Mucosa of descending colon (tissue), 3 donors: ENCODE measurements at regions not wholly inside any gene's neighbourhood (a gene's known extent, or its start where the extent isn't known, plus 50 kb on each side); places are given as distances from the start of the nearest gene placed in this dataset.

Source experiments
- ATAC-seq: fragments of 200-7000 bp; cut with Tn5 transposase; one replicate; pipeline ENCODE4 v1.9.1; 2020; ENCODE audit warnings: mild to moderate bottlenecking, moderate library complexity
- DNase-seq, 3 donors: peaks; one replicate each; pipeline ENCODE4 v3.0.0-alpha.2; 2020
- H3K36me3 ChIP-seq: fragments of 200-600 bp; one replicate; pipeline ENCODE4 v1.8.0; 2021; ENCODE audit warnings: low read depth, mild to moderate bottlenecking
- H3K4me1 ChIP-seq: fragments of 200-600 bp; one replicate; pipeline ENCODE4 v1.8.0; 2021; ENCODE audit warnings: low read depth, mild to moderate bottlenecking
- H3K4me3 ChIP-seq: fragments of 200-600 bp; one replicate; pipeline ENCODE4 v1.8.0; 2021; ENCODE audit warnings: mild to moderate bottlenecking
- H3K9me3 ChIP-seq: fragments of 200-600 bp; one replicate; pipeline ENCODE4 v1.8.0; 2021; ENCODE audit warnings: mild to moderate bottlenecking
- intact Hi-C, 2 donors: fragments of 100-400 bp; cut with DNase I in 1 of 2; cut with micrococcal nuclease in 1 of 2; formaldehyde crosslinking; loops; one replicate each; pipeline versions ENCODE4 v1.11.0 to v1.11.1; 2022; cut with DNase I, micrococcal nuclease
- TF ChIP-seq, protein P1 (sequence below): fragments of 200-600 bp; IDR thresholded peaks from one replicate; pipeline ENCODE4 v1.8.0; 2022; ENCODE audit warnings: antibody characterized with exemption, mild to moderate bottlenecking
- donor health status: DM: no; HTN: no; CAD: no; lungs with moderate emphysema.
- donor health status: DM: no; HTN: no; CAD: no.
- donor health status: DM: no; HTN: yes; CAD: no.

DNA sequence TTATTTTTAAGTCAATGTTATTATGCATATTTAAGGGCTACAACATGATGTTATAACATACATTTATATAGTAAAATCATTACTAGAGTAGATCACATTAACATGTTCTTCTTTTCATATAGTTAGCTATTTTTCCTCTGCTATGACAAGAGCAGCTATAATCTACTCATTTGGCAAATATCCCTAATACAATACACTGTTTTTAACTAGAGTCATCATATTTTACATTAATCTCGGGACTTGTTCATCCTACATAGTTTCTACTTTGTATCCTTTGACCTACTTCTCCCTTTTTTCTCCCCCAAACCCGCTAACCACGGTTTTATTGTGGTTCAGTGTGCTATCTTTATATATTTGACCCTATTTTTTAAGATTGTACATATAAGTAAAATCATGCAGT, 249.0 kb downstream of the EPM2A start:
- no peak overlapping the region for H3K4me3 ChIP-seq

GRCh38 chr6:145489583-145489982, 245.7 kb downstream of the EPM2A start:
- no peaks in the 10 kb centered on the region for H3K36me3 ChIP-seq
- intact Hi-C loops = no loop called here
- peaks cover 4% of the 10 kb centered on the region for H3K4me1 ChIP-seq
- no peaks in the 10 kb centered on the region for H3K9me3 ChIP-seq
- no peak for ATAC-seq
- DNase-seq = no peak
- no peak overlapping the region for H3K4me3 ChIP-seq
- TF ChIP-seq, protein P1, sequence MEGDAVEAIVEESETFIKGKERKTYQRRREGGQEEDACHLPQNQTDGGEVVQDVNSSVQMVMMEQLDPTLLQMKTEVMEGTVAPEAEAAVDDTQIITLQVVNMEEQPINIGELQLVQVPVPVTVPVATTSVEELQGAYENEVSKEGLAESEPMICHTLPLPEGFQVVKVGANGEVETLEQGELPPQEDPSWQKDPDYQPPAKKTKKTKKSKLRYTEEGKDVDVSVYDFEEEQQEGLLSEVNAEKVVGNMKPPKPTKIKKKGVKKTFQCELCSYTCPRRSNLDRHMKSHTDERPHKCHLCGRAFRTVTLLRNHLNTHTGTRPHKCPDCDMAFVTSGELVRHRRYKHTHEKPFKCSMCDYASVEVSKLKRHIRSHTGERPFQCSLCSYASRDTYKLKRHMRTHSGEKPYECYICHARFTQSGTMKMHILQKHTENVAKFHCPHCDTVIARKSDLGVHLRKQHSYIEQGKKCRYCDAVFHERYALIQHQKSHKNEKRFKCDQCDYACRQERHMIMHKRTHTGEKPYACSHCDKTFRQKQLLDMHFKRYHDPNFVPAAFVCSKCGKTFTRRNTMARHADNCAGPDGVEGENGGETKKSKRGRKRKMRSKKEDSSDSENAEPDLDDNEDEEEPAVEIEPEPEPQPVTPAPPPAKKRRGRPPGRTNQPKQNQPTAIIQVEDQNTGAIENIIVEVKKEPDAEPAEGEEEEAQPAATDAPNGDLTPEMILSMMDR = no peak

More for the DNA sequence above, 249.0 kb downstream of the EPM2A start:
- ATAC-seq (no peak), DNase-seq (no peak)
- intact Hi-C loops = no loop called here
- Histone ChIP-seq H3K4me1 (peaks cover 4% of the 10 kb centered on the region), H3K36me3 (no peaks in the 10 kb centered on the region), H3K9me3 (no peaks in the 10 kb centered on the region)
- TF ChIP-seq, protein P1 = no peak

DNA sequence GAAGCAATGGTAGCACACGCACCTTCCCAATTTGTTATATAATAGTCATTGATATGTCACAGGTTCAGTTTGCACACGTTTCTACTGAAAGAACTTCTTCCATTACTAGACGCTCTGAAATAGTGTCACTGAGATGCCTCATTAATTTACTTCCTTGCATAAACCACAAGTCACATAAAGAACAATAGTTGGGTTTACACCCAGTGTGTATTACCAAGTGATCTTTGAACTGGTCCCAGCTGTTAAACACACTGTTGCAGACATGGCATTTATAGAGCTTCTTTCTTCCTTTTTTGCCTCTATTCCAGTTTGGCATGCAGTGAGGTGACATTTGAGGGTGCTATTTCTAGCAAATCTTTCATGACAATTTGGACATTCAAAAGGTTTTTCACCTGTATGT, 245.3 kb downstream of the EPM2A start:
- peaks cover 4% of the 10 kb centered on the region for H3K4me1 ChIP-seq
- ATAC-seq = peak; percentile 79
- H3K4me3 ChIP-seq = no peak overlapping the region
- TF ChIP-seq, protein P1 = no peak
- intact Hi-C loops = no loop called here
- H3K36me3 ChIP-seq = no peaks in the 10 kb centered on the region
- peaks cover 2% of the 10 kb centered on the region for H3K9me3 ChIP-seq
- no peak for DNase-seq

- Histone ChIP-seq H3K4me1 (peaks cover 4% of the 10 kb centered on the region), H3K4me3 (no peak overlapping the region), H3K36me3 (no peaks in the 10 kb centered on the region), H3K9me3 (peaks cover 7% of the 10 kb centered on the region)
- intact Hi-C loops = no loop called here
- DNase-seq = no peak
- no peak for ATAC-seq
- TF ChIP-seq, protein P1 = no peak
These were observed 244.2 kb downstream of the EPM2A start for GRCh38 chr6:145491126-145491525.

DNA sequence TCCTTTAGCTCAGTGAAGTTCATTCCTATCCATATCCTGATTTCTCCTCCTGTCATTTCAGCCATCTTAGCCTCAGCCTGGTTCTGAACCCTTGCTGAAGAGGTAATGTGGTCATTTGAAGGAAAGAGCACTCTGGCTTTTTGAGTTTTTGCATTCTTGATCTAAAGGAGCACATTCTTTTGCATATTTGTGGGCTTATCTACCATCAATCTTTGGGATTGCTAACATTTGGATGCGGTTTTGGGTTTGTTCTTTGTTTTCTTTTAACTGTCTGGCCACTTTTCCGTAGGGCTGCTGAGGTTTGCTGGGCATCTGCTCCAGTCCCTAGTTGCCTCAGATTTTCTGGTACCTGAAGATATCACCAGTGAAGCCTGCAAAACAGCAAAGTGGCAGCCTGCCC, 238.3 kb downstream of the EPM2A start:
- TF ChIP-seq, protein P1 = no peak
- H3K9me3 ChIP-seq = peaks cover 7% of the 10 kb centered on the region
- intact Hi-C loops = no loop called here
- ATAC-seq = no peak
- no peak overlapping the region for H3K4me3 ChIP-seq
- H3K36me3 ChIP-seq = no peaks in the 10 kb centered on the region
- H3K4me1 ChIP-seq = no peaks in the 10 kb centered on the region
- no peak for DNase-seq

- no peak for ATAC-seq
- H3K4me3 ChIP-seq = no peak overlapping the region
These were observed 236.9 kb downstream of the EPM2A start for GRCh38 chr6:145498425-145498824.

More at GRCh38 chr6:145498425-145498824, 236.9 kb downstream of the EPM2A start:
- Histone ChIP-seq H3K36me3 (no peaks in the 10 kb centered on the region), H3K9me3 (peaks cover 7% of the 10 kb centered on the region), H3K4me1 (no peaks in the 10 kb centered on the region)
- TF ChIP-seq, protein P1 = no peak
- DNase-seq = no peak
- intact Hi-C loops = no loop called here
